GM12872 (cell line): ENCODE measurements at regions not wholly inside any gene's neighbourhood (a gene's known extent, or its start where the extent isn't known, plus 50 kb on each side); places are given as distances from the start of the nearest gene placed in this dataset.

Experiments used
- TF ChIP-seq, protein P1 (sequence below): IDR thresholded peaks from 3 replicates; pipeline ENCODE4 v1.5.1; 2011; ENCODE audit warnings: low read depth, mild to moderate bottlenecking, low read length, moderate library complexity; ENCODE audit not compliant: insufficient read depth

DNA sequence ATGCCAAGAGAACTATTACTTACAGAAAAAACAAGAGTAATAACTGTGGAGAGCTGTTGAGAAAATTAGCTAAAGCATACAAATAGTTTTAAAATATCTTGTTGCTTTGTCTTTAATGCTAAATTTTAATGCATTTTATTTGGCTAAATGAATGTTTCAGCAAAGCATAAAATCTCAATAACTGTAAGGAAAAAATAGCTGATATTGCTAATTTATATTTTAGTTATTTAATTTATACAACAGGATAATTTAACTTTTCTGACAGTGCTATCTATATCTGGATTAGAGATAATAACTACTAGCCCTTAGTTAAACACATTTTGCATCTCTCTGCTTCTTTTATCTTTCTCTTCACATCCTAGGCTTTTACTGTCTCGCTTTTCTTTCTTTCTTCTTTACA is 1014.9 kb upstream of the COX7C start:
- TF ChIP-seq, protein P1, sequence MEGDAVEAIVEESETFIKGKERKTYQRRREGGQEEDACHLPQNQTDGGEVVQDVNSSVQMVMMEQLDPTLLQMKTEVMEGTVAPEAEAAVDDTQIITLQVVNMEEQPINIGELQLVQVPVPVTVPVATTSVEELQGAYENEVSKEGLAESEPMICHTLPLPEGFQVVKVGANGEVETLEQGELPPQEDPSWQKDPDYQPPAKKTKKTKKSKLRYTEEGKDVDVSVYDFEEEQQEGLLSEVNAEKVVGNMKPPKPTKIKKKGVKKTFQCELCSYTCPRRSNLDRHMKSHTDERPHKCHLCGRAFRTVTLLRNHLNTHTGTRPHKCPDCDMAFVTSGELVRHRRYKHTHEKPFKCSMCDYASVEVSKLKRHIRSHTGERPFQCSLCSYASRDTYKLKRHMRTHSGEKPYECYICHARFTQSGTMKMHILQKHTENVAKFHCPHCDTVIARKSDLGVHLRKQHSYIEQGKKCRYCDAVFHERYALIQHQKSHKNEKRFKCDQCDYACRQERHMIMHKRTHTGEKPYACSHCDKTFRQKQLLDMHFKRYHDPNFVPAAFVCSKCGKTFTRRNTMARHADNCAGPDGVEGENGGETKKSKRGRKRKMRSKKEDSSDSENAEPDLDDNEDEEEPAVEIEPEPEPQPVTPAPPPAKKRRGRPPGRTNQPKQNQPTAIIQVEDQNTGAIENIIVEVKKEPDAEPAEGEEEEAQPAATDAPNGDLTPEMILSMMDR = no peak

DNA sequence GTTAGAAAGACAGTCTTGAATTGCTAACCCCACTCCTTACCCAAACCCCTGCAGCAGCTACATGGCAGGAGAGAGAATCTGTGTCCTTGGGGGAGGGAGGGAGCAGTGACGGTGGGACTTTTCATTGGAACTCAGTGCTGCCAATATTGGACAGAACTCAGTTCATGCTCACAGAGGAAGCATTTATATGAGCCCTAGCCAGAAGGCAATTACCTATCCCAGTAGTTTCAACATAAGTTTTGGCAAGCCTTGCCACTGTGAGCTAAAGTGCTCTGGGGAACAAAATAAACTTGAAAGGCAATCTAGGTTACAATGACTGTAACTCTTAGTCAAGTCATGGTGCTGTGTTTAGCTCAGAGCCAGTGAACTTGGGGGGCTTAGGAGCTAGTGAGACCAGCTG is 1013.4 kb upstream of the COX7C start:
- TF ChIP-seq, protein P1 = no peak

DNA sequence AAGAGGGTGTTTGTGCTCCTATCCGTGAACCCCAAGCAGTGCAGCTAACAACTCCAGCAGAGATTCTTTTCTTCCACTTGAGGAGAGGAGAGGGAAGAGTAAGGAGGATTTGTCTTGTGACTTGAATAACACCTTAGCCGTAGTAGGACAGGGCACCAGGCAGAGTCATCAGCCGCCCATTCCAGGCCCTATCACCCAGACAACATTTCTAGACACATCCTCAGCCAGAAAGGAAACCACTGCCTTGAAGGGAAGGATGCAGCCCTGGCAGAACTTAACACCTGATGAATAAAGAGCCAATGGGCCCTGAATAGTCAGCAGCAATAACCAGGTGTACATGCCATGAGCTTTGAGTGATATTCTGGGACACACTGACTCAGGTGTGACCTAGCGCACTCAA is 1013.0 kb upstream of the COX7C start:
- TF ChIP-seq, protein P1 = no peak

DNA sequence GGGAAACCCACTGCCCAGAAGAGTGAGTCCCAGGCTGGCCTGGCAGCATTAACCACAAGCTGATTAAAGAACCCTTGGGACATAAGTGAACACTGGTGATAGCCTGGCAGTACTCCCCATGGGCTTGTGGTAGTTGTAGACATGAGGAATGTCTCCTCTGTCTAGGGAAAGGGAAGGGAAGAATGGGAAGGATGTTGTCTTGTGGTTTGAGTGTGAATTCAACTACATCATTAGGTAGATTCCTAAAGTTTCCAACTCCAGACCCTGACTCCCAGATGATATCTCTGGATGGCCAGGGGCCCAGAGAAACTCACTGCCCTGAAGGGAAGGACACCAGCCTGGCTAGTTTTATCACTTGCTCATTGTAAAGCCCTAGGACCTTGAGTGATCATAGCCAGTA is 1012.4 kb upstream of the COX7C start:
- TF ChIP-seq, protein P1 = no peak

DNA sequence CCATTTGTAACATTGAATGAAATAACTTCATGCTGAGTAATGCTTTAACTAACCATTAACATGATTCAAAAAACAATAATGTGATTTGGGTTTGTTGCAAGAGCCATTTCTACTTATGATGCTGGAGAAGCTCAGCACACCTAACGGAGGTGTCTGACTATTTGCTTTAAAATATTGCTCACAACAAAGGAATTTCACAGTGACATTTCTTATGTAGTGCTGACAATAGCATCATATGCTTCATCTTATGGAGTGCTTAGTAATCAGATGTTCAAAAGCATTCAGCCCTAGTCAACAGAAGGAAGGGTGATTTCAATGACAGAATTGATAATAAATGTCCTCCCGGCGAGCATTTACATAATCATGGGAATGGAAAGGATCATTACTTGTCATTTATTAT is 1003.3 kb upstream of the COX7C start:
- TF ChIP-seq, protein P1 = no peak

DNA sequence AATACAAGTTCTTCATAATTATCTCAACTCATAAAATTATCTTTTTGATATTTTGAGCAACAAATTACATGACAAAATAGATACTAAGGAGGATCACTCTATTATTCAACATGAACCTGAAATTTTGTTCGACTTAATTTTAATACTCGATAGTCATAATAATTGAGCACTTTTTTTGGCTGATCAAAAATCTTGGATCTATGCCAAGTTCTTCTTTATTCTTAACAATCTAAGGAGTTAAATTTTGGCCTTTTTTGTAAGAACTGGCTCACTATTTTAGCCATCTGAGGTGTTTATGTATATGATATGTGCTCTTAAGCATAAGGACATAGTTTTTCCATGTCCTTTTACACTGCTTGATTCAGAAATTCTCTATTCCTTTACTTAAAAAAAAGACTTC is 996.1 kb upstream of the COX7C start:
- TF ChIP-seq, protein P1 = no peak

DNA sequence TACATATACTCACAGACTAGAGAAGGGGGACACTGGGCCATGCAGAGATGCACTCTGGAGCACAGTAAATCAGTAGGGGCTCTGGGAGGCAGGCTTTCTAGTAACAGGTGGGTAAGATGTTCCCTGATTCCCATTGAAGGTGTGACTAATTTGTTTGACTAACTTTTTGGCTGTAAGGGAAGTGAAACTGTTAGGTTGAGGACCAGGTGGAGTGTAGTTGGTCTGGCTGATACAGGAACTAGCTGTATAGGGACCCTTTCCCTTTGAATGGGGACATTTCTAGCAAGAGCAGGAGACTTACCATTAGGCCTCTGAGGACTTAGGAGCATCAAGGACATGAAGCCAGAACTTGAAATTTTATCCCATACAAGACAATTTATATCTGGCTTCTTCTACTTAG is 989.6 kb upstream of the COX7C start:
- TF ChIP-seq, protein P1 = no peak

DNA sequence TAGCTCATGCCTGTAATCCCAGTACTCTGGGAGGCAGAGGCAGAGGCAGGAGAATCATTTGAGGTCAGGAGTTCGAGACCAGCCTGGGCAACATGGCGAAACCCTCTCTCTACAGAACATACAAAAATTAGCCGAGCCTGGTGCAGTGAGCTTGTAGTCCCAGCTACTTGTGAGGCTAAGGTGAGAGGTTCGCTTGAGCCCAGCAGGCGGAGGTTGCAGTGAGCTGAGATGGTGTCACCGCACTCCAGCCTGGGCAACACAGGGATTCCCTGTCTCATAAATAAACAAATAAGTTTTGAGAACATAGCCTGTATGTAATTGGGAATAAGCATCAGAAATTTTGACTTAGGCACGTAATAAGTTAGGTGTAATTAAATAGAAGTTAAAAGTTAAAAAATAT is 971.7 kb upstream of the COX7C start:
- TF ChIP-seq, protein P1 = no peak
